Neural progenitor cell (in vitro differentiated cells): ENCODE measurements at regions not wholly inside any gene's neighbourhood (a gene's known extent, or its start where the extent isn't known, plus 50 kb on each side); places are given as distances from the start of the nearest gene placed in this dataset.

Experiments used
- EZH2 ChIP-seq: fragments of 200-600 bp; sonication (generic); IDR thresholded peaks from 2 replicates; pipeline ENCODE4 v1.6.1; 2017; ENCODE audit warnings: antibody characterized with exemption, mild to moderate bottlenecking, moderate library complexity
- EZH2phosphoT487 ChIP-seq: fragments of 200-600 bp; sonication (generic); IDR thresholded peaks from 2 replicates; pipeline ENCODE4 v1.6.1; 2017; ENCODE audit warnings: antibody characterized with exemption
- TF ChIP-seq, protein P1 (sequence below): fragments of 200-600 bp; sonication (generic); IDR thresholded peaks from 2 replicates; pipeline ENCODE4 v1.5.1; 2017; ENCODE audit warnings: antibody characterized with exemption, mild to moderate bottlenecking

- TF ChIP-seq, protein P1, sequence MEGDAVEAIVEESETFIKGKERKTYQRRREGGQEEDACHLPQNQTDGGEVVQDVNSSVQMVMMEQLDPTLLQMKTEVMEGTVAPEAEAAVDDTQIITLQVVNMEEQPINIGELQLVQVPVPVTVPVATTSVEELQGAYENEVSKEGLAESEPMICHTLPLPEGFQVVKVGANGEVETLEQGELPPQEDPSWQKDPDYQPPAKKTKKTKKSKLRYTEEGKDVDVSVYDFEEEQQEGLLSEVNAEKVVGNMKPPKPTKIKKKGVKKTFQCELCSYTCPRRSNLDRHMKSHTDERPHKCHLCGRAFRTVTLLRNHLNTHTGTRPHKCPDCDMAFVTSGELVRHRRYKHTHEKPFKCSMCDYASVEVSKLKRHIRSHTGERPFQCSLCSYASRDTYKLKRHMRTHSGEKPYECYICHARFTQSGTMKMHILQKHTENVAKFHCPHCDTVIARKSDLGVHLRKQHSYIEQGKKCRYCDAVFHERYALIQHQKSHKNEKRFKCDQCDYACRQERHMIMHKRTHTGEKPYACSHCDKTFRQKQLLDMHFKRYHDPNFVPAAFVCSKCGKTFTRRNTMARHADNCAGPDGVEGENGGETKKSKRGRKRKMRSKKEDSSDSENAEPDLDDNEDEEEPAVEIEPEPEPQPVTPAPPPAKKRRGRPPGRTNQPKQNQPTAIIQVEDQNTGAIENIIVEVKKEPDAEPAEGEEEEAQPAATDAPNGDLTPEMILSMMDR = no peak
- TF ChIP-seq EZH2phosphoT487 (no peak), EZH2 (no peak)
Observed at GRCh38 chr1:72763481-72763880, 481.1 kb upstream of the NEGR1 start.
